ENCODE measurements at regions not wholly inside any gene's neighbourhood (a gene's known extent, or its start where the extent isn't known, plus 50 kb on each side); places are given as distances from the start of the nearest gene placed in this dataset.
"Not testable (repeated sequence)": the region's sequence is repeated elsewhere in the genome, so short reads cannot be mapped to it uniquely, and the experiment has no call there.

GRCh38 chr14:106786697-106787096, 1260.3 kb downstream of the TMEM121 start:
- no peak for DNase-seq (ENCODE audit: low read depth)
- no peak overlapping the region for H3K4me3 ChIP-seq (ENCODE audit: low read length)

DNA sequence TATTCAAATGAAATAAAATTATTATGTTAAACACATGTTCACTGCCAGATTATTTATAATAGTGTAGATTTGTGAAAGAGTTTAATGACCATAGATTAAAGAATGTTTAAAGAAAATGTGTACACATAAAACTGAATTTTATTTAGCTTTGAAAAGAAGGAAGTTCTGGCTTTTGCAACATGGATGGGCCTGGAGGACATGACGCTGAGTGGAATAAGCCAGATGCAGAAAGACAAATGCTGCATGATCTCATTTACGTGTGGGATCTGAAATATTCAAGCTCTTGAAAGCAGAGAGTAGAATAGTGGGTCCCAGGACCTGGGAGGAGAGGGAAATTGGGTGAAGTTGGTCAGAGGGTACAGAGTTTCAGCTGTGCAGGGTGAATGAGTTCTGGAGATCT, 1261.2 kb downstream of the TMEM121 start:
- no peak for DNase-seq (ENCODE audit: low read depth)
- H3K4me3 ChIP-seq (ENCODE audit: low read length), result no peak overlapping the region
- TF ChIP-seq, protein P1, sequence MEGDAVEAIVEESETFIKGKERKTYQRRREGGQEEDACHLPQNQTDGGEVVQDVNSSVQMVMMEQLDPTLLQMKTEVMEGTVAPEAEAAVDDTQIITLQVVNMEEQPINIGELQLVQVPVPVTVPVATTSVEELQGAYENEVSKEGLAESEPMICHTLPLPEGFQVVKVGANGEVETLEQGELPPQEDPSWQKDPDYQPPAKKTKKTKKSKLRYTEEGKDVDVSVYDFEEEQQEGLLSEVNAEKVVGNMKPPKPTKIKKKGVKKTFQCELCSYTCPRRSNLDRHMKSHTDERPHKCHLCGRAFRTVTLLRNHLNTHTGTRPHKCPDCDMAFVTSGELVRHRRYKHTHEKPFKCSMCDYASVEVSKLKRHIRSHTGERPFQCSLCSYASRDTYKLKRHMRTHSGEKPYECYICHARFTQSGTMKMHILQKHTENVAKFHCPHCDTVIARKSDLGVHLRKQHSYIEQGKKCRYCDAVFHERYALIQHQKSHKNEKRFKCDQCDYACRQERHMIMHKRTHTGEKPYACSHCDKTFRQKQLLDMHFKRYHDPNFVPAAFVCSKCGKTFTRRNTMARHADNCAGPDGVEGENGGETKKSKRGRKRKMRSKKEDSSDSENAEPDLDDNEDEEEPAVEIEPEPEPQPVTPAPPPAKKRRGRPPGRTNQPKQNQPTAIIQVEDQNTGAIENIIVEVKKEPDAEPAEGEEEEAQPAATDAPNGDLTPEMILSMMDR (conservative IDR thresholded peaks at IDR 0.05; ENCODE audit: low read length), result no peak

More at GRCh38 chr14:106786697-106787096, 1260.3 kb downstream of the TMEM121 start:
- TF ChIP-seq, protein P1 (conservative IDR thresholded peaks at IDR 0.05; ENCODE audit: low read length), result no peak

DNA sequence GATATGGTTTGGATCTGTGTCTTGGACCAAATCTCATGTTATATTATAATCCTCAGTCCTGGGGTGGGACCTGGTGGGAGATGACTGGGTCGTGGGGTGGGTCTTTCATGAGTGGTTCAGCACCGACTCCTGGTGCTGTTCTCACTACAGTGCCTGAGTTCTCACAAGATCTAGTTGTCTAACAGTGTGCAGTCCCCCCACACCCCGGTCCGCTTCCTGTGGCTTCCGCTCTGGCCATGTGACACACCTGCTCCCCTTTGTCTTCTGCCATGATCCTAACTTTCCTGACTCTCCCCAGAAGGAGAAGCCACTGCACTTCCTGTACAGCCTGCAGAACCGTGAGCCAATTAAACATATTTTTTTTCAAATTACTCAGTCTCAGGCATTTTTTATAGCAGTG, 1262.2 kb downstream of the TMEM121 start:
- no peak overlapping the region for H3K4me3 ChIP-seq (ENCODE audit: low read length)
- TF ChIP-seq, protein P1 (conservative IDR thresholded peaks at IDR 0.05; ENCODE audit: low read length), result no peak
- DNase-seq (ENCODE audit: low read depth), result no peak

DNA sequence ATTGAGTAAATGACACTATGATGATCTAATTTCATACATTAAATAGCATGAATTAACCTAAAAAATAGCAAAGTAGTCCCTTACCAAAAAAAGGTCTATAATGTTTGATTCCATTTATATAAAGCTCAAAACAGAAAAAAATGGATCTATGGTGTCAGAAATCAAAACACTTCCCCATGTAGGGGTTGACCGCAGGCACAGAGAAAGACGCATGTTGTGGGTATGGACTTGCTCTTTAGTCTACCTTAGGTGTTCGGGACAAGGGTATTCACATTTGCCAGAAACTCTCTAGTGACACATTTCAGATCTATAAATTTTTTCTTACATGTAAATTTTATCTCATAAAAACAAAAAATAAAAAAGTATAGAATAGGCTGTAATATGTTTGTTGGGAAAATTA, 1262.9 kb downstream of the TMEM121 start:
- no peak overlapping the region for H3K4me3 ChIP-seq (ENCODE audit: low read length)
- TF ChIP-seq, protein P1 (conservative IDR thresholded peaks at IDR 0.05; ENCODE audit: low read length), result no peak
- DNase-seq (ENCODE audit: low read depth), result no peak

GRCh38 chr14:106790189-106791036, 1264.0 kb downstream of the TMEM121 start:
- no peak overlapping the region for H3K4me3 ChIP-seq (ENCODE audit: low read length)
- TF ChIP-seq, protein P1 (conservative IDR thresholded peaks at IDR 0.05; ENCODE audit: low read length), result no peak; the same call in 1 of the 2 replicates
- no peak for DNase-seq (ENCODE audit: low read depth)

- no peak for DNase-seq (ENCODE audit: low read depth)
- TF ChIP-seq, protein P1 (conservative IDR thresholded peaks at IDR 0.05; ENCODE audit: low read length), result no peak
- no peak overlapping the region for H3K4me3 ChIP-seq (ENCODE audit: low read length)
These were observed 1266.2 kb downstream of the TMEM121 start for GRCh38 chr14:106792543-106792942.

DNA sequence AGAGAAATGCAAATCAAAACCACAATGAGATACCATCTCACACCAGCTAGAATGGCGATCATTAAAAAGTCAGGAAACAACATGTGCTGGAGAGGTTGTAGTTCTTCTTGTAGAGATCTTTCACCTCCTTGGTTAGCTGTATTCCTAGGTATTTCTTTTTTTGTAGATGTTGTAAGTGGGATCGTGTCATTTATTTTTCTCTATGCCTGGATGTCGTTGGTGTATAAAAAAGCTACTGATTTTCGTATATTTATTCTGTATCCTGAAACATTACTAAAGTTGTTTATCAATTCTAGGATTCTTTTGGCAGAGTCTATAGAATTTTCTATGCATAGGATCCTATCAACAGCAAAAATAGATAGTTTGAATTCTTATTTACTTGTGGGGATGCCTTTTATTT, 1271.8 kb downstream of the TMEM121 start:
- not testable (repeated sequence) for H3K4me3 ChIP-seq (ENCODE audit: low read length); DNase-seq (ENCODE audit: low read depth)
